HEK293 (cell line): ENCODE measurements at regions not wholly inside any gene's neighbourhood (a gene's known extent, or its start where the extent isn't known, plus 50 kb on each side); places are given as distances from the start of the nearest gene placed in this dataset.

ENCODE experiments used
- CTCF ChIA-PET: fragments of 350-600 bp; formaldehyde crosslinking; extraction: SDS; loops from one replicate; lab custom pipeline; 2021; ENCODE audit warnings: antibody characterized with exemption; lab: Yijun Ruan, JAX
- POLR2A ChIA-PET: fragments of 300-600 bp; formaldehyde crosslinking; extraction: SDS; loops from one replicate; lab custom pipeline; 2020; ENCODE audit warnings: antibody characterized with exemption, inconsistent platforms; lab: Yijun Ruan, JAX
- H3K27ac ChIP-seq: fragments of 200-500 bp; sonication (Bioruptor generic); 2 replicates; pipeline ENCODE4 v1.5.1; 2014; ENCODE audit warnings: low read depth, low read length, control low read depth, inconsistent platforms; ENCODE audit errors: extremely low read depth
- H3K36me3 ChIP-seq, 2 experiments: fragments of 200-500 bp in 1 of 2; sonication (Bioruptor generic) in 1 of 2; 1 replicate in 1 of 2; 2 replicates in 1 of 2; pipeline ENCODE4 v1.5.1; 2014 to 2017; ENCODE audit warnings: inconsistent platforms in 2 of 2, low read length in 2 of 2; ENCODE audit not compliant: control insufficient read depth in 2 of 2, insufficient read depth in 1 of 2
- H3K4me1 ChIP-seq: fragments of 200-500 bp; sonication (Bioruptor generic); 2 replicates; pipeline ENCODE4 v1.5.1; 2014; ENCODE audit warnings: mild to moderate bottlenecking, low read length, inconsistent platforms; ENCODE audit not compliant: control insufficient read depth, insufficient read depth
- H3K4me3 ChIP-seq: 2 replicates; pipeline ENCODE4 v1.5.1; 2011; ENCODE audit warnings: low read depth, mild to moderate bottlenecking, control low read depth, low read length, moderate library complexity
- H3K9me3 ChIP-seq: fragments of 200-500 bp; sonication (Bioruptor generic); 2 replicates; pipeline ENCODE4 v1.5.1; 2014; ENCODE audit warnings: low read depth, low read length, inconsistent platforms; ENCODE audit not compliant: control insufficient read depth, insufficient read depth
- BCL11B ChIP-seq: fragments of 450-650 bp; formaldehyde crosslinking; IDR thresholded peaks from 2 replicates; pipeline ENCODE4 v1.5.1; 2016; ENCODE audit warnings: low read depth, missing biosample characterization, missing genetic modification characterization
- FEZF1 ChIP-seq: fragments of 450-650 bp; formaldehyde crosslinking; IDR thresholded peaks from 2 replicates; pipeline ENCODE4 v1.5.1; 2016; ENCODE audit warnings: missing biosample characterization, missing genetic modification characterization
- KLF7 ChIP-seq: fragments of 450-650 bp; formaldehyde crosslinking; IDR thresholded peaks from 2 replicates; pipeline ENCODE4 v1.5.1; 2016; ENCODE audit warnings: missing biosample characterization, missing genetic modification characterization, borderline replicate concordance
- MEIS1 ChIP-seq: sonication (generic); formaldehyde crosslinking; IDR thresholded peaks from 2 replicates; pipeline ENCODE4 v1.8.1; 2022; ENCODE audit warnings: missing genetic modification reagents, mild to moderate bottlenecking, borderline replicate concordance
- PRDM1 ChIP-seq: fragments of 450-650 bp; formaldehyde crosslinking; IDR thresholded peaks from 2 replicates; pipeline ENCODE4; 2016; ENCODE audit warnings: missing biosample characterization, missing genetic modification characterization
- SP2 ChIP-seq: fragments of 450-650 bp; formaldehyde crosslinking; IDR thresholded peaks from 2 replicates; pipeline ENCODE4 v1.5.1; 2016; ENCODE audit warnings: missing biosample characterization, missing genetic modification characterization
- ZNF184 ChIP-seq: fragments of 450-650 bp; IDR thresholded peaks from 2 replicates; pipeline ENCODE4 v1.5.1; 2018; ENCODE audit warnings: missing biosample characterization, mild to moderate bottlenecking, missing genetic modification characterization
- ZNF19 ChIP-seq: fragments of 450-650 bp; formaldehyde crosslinking; IDR thresholded peaks from 2 replicates; pipeline ENCODE4; 2016; ENCODE audit warnings: missing biosample characterization, missing genetic modification characterization, low read depth
- ZNF311 ChIP-seq: fragments of 450-650 bp; formaldehyde crosslinking; IDR thresholded peaks from 2 replicates; pipeline ENCODE4 v1.5.1; 2017; ENCODE audit warnings: missing biosample characterization, missing genetic modification characterization, borderline replicate concordance
- ZNF354C ChIP-seq: fragments of 450-650 bp; formaldehyde crosslinking; IDR thresholded peaks from 2 replicates; pipeline ENCODE4 v1.5.1; 2016; ENCODE audit warnings: missing biosample characterization, missing genetic modification characterization, low read depth, borderline replicate concordance
- ZNF394 ChIP-seq: fragments of 450-650 bp; formaldehyde crosslinking; IDR thresholded peaks from 2 replicates; pipeline ENCODE4 v1.5.1; 2016; ENCODE audit warnings: missing biosample characterization, missing genetic modification characterization, mild to moderate bottlenecking, moderate library complexity, borderline replicate concordance
- ZNF473 ChIP-seq: fragments of 450-650 bp; formaldehyde crosslinking; IDR thresholded peaks from 2 replicates; pipeline ENCODE4 v1.5.1; 2017; ENCODE audit warnings: missing biosample characterization, missing genetic modification characterization
- ZNF529 ChIP-seq: fragments of 450-650 bp; formaldehyde crosslinking; IDR thresholded peaks from 2 replicates; pipeline ENCODE4 v1.5.1; 2017; ENCODE audit warnings: missing genetic modification characterization, missing biosample characterization; ENCODE audit not compliant: insufficient replicate concordance
- ZNF571 ChIP-seq: fragments of 450-650 bp; formaldehyde crosslinking; IDR thresholded peaks from 2 replicates; pipeline ENCODE4 v1.5.0; 2017; ENCODE audit warnings: missing biosample characterization, missing genetic modification characterization
- ZNF626 ChIP-seq: fragments of 450-650 bp; sonication (Bioruptor Pico); formaldehyde crosslinking; IDR thresholded peaks from 2 replicates; pipeline ENCODE4 v1.5.1; 2018; ENCODE audit warnings: missing biosample characterization, missing genetic modification characterization, inconsistent platforms
- TF ChIP-seq, protein P1 (sequence below): fragments of 450-650 bp; formaldehyde crosslinking; conservative IDR thresholded peaks from 2 replicates; pipeline ENCODE4 v1.5.1; 2016; ENCODE audit warnings: low read depth, missing biosample characterization, missing genetic modification characterization
- TF ChIP-seq, protein P2 (sequence below): fragments of 450-650 bp; formaldehyde crosslinking; IDR thresholded peaks from 2 replicates; pipeline ENCODE4 v1.5.1; 2016; ENCODE audit warnings: missing biosample characterization, missing genetic modification characterization
- TF ChIP-seq, protein P3 (sequence below): fragments of 450-650 bp; formaldehyde crosslinking; IDR thresholded peaks from 2 replicates; pipeline ENCODE4 v1.5.1; 2017; ENCODE audit warnings: missing biosample characterization, missing genetic modification characterization

DNA sequence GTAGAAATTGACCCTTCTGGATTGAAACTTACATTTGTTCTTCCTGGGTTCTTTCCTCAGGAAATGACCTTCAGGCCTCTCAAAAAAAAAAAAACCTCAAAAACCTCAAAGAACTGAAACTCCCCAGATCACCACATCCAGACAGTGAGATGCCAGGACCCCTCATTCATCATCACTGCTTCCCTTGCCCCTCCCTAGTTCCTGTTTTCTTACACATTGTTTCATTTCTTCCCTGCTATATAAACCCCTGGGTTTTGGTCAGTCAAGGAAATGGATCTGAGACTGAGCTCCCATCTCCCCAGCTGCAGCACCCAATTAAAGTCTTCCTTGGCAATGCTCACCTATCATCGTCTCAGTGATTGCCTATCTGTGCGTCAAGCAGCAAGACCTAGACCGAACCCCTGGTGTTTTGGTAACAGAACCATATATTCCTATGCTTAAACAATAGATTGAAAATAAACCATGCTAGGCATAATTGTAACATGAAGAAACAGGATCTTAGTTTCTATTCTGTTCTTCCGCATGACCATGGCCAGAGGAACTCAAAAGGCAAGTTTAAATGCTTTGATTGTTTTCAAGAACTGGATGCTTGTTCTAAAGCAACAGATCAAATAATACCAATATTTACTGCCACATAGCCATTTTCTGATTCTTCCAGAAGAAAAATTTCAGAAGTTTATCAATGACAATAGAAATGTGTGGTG is 108.0 kb upstream of the MAX start (continued):
- TF ChIP-seq MEIS1 (CRISPR knock-in tag) (no peak), FEZF1 (tag by site-specific recombination) (no peak), PRDM1 (tag by site-specific recombination) (no peak), ZNF626 (tag by site-specific recombination) (no peak), ZNF311 (tag by site-specific recombination) (no peak), ZNF184 (tag by site-specific recombination) (no peak), KLF7 (tag by site-specific recombination) (no peak), ZNF571 (tag by site-specific recombination) (no peak)

DNA sequence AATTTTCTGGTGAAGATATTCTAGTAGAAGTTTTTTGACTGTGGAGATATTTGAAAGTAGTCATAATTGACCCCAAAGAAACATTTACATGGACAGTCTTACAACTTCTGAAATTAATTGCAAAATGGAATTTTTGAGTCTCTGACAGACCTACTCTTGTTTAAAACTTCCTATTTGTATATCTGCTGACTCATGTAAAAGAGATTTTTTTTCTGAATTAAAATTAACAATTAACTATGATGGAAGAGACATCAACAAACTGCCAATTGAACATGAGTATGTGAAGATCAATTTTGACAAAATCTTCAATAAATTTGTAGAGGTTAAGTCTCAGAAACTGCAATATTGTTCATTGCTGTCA is 108.5 kb upstream of the MAX start:
- ChIA-PET CTCF (interaction anchor here (0.8 to 0.9 kb wide), 2 partner anchors 8 to 10 kb away, joined by 4 read pairs; no protein-coding TSS in a partner anchor), POLR2A (interaction anchor here (0.6 kb wide), 1 partner anchor 108 kb away, joined by 4 read pairs; the partner anchor contains the start of gene MAX)
- H3K36me3 ChIP-seq = no peaks in the 10 kb centered on the region
- H3K27ac ChIP-seq = no peak overlapping the region
- H3K4me1 ChIP-seq = no peaks in the 10 kb centered on the region
- H3K9me3 ChIP-seq = no peaks in the 10 kb centered on the region
- H3K4me3 ChIP-seq = no peak overlapping the region
- TF ChIP-seq, protein P1, sequence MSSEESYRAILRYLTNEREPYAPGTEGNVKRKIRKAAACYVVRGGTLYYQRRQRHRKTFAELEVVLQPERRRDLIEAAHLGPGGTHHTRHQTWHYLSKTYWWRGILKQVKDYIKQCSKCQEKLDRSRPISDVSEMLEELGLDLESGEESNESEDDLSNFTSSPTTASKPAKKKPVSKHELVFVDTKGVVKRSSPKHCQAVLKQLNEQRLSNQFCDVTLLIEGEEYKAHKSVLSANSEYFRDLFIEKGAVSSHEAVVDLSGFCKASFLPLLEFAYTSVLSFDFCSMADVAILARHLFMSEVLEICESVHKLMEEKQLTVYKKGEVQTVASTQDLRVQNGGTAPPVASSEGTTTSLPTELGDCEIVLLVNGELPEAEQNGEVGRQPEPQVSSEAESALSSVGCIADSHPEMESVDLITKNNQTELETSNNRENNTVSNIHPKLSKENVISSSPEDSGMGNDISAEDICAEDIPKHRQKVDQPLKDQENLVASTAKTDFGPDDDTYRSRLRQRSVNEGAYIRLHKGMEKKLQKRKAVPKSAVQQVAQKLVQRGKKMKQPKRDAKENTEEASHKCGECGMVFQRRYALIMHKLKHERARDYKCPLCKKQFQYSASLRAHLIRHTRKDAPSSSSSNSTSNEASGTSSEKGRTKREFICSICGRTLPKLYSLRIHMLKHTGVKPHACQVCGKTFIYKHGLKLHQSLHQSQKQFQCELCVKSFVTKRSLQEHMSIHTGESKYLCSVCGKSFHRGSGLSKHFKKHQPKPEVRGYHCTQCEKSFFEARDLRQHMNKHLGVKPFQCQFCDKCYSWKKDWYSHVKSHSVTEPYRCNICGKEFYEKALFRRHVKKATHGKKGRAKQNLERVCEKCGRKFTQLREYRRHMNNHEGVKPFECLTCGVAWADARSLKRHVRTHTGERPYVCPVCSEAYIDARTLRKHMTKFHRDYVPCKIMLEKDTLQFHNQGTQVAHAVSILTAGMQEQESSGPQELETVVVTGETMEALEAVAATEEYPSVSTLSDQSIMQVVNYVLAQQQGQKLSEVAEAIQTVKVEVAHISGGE (tag by site-specific recombination) = no peak
- TF ChIP-seq ZNF473 (tag by site-specific recombination) = no peak
- TF ChIP-seq, protein P2, sequence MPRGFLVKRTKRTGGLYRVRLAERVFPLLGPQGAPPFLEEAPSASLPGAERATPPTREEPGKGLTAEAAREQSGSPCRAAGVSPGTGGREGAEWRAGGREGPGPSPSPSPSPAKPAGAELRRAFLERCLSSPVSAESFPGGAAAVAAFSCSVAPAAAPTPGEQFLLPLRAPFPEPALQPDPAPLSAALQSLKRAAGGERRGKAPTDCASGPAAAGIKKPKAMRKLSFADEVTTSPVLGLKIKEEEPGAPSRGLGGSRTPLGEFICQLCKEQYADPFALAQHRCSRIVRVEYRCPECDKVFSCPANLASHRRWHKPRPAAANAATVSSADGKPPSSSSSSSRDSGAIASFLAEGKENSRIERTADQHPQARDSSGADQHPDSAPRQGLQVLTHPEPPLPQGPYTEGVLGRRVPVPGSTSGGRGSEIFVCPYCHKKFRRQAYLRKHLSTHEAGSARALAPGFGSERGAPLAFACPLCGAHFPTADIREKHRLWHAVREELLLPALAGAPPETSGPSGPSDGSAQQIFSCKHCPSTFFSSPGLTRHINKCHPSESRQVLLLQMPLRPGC (tag by site-specific recombination) = no peak
- TF ChIP-seq BCL11B (tag by site-specific recombination) = no peak
- no peak for TF ChIP-seq ZNF354C (tag by site-specific recombination)
- no peak for TF ChIP-seq ZNF19 (tag by site-specific recombination)
- TF ChIP-seq MEIS1 (CRISPR knock-in tag) = no peak
- TF ChIP-seq ZNF529 (tag by site-specific recombination) = no peak
- TF ChIP-seq ZNF394 (tag by site-specific recombination) = no peak
- TF ChIP-seq SP2 (tag by site-specific recombination) = no peak
- TF ChIP-seq, protein P3, sequence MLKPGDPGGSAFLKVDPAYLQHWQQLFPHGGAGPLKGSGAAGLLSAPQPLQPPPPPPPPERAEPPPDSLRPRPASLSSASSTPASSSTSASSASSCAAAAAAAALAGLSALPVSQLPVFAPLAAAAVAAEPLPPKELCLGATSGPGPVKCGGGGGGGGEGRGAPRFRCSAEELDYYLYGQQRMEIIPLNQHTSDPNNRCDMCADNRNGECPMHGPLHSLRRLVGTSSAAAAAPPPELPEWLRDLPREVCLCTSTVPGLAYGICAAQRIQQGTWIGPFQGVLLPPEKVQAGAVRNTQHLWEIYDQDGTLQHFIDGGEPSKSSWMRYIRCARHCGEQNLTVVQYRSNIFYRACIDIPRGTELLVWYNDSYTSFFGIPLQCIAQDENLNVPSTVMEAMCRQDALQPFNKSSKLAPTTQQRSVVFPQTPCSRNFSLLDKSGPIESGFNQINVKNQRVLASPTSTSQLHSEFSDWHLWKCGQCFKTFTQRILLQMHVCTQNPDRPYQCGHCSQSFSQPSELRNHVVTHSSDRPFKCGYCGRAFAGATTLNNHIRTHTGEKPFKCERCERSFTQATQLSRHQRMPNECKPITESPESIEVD (tag by site-specific recombination) = no peak
